SK-N-MC (cell line): ENCODE measurements at regions not wholly inside any gene's neighbourhood (a gene's known extent, or its start where the extent isn't known, plus 50 kb on each side); places are given as distances from the start of the nearest gene placed in this dataset.

Experiments used
- DNase-seq: peaks from one replicate; pipeline ENCODE4 v3.0.0-alpha.2; 2011; ENCODE audit warnings: low read depth, low spot score
- H3K27ac ChIP-seq: fragments of 200-600 bp; sonication (generic); 2 replicates; pipeline ENCODE4 v1.5.1; 2016; ENCODE audit warnings: mixed run types
- H3K36me3 ChIP-seq: fragments of 200-600 bp; sonication (generic); 2 replicates; pipeline ENCODE4 v1.6.1; 2017; ENCODE audit warnings: antibody characterized with exemption, low read length, mixed read lengths; ENCODE audit not compliant: insufficient read depth
- H3K4me3 ChIP-seq: fragments of 200-600 bp; sonication (generic); 2 replicates; pipeline ENCODE4 v1.5.1; 2016
- H3K9ac ChIP-seq: fragments of 200-600 bp; sonication (generic); 2 replicates; pipeline ENCODE4 v1.8.0; 2017; ENCODE audit warnings: mixed run types, mixed read lengths; ENCODE audit not compliant: insufficient read length
- H3K9me3 ChIP-seq: fragments of 200-600 bp; sonication (generic); 2 replicates; pipeline ENCODE4 v1.6.1; 2017; ENCODE audit warnings: low read depth, mild to moderate bottlenecking, antibody characterized with exemption, low read length, moderate library complexity, mixed read lengths
- EZH2 ChIP-seq: fragments of 200-600 bp; sonication (generic); IDR thresholded peaks from one replicate; pipeline ENCODE4 v1.6.1; 2017; ENCODE audit warnings: antibody characterized with exemption
- FOXP2 ChIP-seq: optimal IDR thresholded peaks from 2 replicates; pipeline ENCODE3; 2011; ENCODE audit warnings: mild to moderate bottlenecking, moderate library complexity; ENCODE audit not compliant: insufficient read depth; ENCODE audit errors: extremely low read length, control extremely low read depth
- POLR2AphosphoS5 ChIP-seq: IDR thresholded peaks from 2 replicates; pipeline ENCODE4 v1.6.1; 2012; ENCODE audit warnings: mild to moderate bottlenecking, low read depth, low read length, borderline replicate concordance

DNA sequence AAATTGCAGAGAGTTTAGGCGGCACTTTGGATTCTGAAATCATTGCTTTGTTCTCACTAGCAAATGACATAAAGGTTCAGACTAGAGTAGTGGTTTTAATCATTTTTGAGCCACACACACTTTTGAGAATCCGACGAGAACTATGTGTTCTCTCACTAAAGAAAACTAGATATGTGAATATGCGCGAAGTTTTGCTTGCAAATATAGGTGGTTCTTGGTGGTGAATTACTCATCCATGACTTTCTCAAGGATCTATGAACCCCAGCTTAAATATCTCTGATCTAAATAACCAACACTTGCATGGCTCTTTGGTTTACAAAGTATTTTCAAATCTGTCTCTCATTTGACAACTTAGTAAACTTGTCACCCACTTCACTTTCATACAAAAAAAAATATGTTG is 54.8 kb downstream of the NOG start:
- Histone ChIP-seq H3K4me3 (no peak overlapping the region), H3K36me3 (no peaks in the 10 kb centered on the region), H3K27ac (no peak overlapping the region), H3K9ac (no peak overlapping the region), H3K9me3 (no peaks in the 10 kb centered on the region)
- TF ChIP-seq POLR2AphosphoS5, result no peak
- no peak for TF ChIP-seq FOXP2
- TF ChIP-seq EZH2, result no peak
- DNase-seq, result no peak

DNA sequence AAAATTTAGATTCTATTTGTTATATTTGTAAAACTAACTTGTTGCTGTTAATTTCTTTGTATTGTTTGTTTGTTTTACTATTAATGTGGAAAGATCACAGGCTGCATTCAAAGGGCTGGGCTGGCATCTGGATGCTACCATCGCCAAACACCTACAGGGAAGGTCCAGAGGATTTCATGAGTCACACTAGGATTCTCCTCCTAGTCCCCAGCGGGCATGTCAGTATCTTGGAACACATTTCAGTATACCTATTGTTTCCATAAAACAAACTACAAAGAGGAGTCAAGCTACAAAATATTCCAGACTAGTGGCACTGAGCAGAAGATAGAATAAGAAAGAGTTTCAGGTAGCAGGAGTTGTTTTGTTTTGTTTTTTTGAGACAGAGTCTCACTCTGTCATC is 55.3 kb downstream of the NOG start:
- TF ChIP-seq FOXP2 (no peak), EZH2 (no peak), POLR2AphosphoS5 (no peak)
- H3K36me3 ChIP-seq, result no peaks in the 10 kb centered on the region
- no peak overlapping the region for H3K4me3 ChIP-seq
- H3K27ac ChIP-seq, result no peak overlapping the region
- no peak overlapping the region for H3K9ac ChIP-seq
- DNase-seq, result no peak
- no peaks in the 10 kb centered on the region for H3K9me3 ChIP-seq

DNA sequence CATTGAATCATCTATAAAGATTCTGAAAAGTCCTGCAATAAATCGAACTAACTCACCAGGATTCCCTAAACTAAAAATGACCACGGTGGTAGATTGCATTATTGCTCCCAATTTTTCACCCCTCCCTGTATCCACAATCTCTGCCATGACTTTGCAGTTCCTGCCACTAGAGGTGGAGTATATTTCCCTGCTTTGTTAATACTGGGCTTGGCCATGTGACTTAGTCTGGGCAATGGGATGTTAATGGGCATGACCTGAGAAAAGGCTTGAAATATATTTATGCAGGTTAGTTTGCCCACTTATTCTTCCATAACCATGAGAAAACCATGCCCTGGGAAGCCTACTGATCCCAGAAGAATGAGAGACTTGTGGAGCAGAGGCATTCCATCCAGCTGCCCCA is 59.1 kb downstream of the NOG start:
- TF ChIP-seq POLR2AphosphoS5 (no peak), FOXP2 (no peak), EZH2 (no peak)
- H3K27ac ChIP-seq, result no peak overlapping the region
- H3K36me3 ChIP-seq, result no peaks in the 10 kb centered on the region
- DNase-seq, result no peak
- no peaks in the 10 kb centered on the region for H3K9me3 ChIP-seq
- H3K9ac ChIP-seq, result no peak overlapping the region
- H3K4me3 ChIP-seq, result no peak overlapping the region

DNA sequence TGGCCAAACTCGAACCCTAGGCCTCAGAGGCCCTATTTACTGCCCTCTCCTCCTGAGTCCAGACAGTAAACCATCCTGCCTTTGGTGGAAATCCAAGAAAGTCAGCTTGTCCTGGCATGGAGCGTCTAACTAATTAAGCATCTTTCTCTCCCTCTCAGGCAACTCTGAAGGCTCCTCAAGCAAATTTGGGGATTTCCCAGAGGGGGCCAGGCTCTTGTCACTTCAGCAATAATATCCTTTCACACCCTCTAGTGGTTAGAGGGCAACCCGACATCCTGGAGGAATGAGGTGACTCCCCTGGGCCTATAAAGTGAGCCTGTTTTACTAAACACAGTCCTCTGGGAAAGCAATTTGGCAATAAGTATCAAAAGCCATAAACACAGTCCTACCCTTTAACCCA is 60.4 kb downstream of the NOG start:
- Histone ChIP-seq H3K9ac (no peak overlapping the region), H3K9me3 (no peaks in the 10 kb centered on the region), H3K36me3 (no peaks in the 10 kb centered on the region), H3K27ac (no peak overlapping the region), H3K4me3 (no peak overlapping the region)
- peak; percentile 22 for DNase-seq
- TF ChIP-seq FOXP2 (no peak), POLR2AphosphoS5 (no peak), EZH2 (no peak)

DNA sequence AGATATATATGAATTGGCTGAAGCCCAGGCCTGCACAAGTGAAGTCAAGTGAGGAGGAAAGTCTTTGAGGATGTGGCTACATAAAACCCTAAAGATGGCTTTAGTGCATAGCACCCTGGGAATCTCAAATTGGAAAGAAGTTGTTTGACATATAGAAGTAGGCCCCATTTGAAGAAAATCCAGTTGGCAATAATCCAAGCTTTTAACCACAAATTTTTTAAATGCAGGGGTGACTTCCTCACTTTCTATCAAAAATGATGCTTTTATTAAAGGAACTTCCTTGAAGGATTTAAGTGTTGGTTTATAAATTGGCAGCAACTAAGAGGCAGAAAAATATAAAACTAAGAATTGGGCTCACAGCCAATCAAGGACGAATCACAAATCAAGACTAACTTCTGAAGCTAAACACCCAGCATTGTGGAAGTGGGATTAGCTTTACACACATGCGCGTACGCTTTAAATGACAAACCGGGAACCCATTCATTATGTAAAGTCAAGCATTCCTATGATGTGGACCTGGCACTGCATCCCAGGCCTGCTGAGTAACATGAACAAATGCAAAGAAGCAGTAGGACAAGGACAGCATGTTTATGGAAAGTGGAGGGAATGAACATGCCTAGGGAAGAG is 63.3 kb downstream of the NOG start:
- H3K36me3 ChIP-seq, result no peaks in the 10 kb centered on the region
- no peak overlapping the region for H3K9ac ChIP-seq
- no peaks in the 10 kb centered on the region for H3K9me3 ChIP-seq
- no peak overlapping the region for H3K4me3 ChIP-seq
- H3K27ac ChIP-seq, result no peak overlapping the region
- DNase-seq, result no peak
- TF ChIP-seq EZH2, result no peak
- TF ChIP-seq FOXP2, result no peak
- TF ChIP-seq POLR2AphosphoS5, result no peak

DNA sequence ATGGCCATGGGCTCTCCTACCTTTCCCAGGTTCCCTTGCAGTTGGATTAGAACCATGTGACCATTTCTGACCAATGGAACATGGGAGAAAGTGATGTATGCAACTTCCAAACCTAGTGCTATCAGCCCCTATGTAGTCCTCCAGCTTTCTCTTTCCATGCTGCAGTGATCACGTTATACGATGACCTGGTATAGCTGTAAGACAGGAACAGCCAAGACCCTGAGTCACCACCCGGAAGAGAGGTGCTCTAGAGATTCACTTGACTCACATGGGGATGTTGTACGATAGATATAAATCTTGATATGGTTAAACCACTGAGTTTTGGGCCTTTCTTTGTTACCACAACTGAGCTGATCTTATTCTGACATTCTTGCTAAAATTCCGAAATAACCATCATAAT is 65.1 kb downstream of the NOG start:
- H3K27ac ChIP-seq, result no peak overlapping the region
- no peaks in the 10 kb centered on the region for H3K36me3 ChIP-seq
- H3K9me3 ChIP-seq, result no peaks in the 10 kb centered on the region
- no peak for DNase-seq
- no peak overlapping the region for H3K4me3 ChIP-seq
- H3K9ac ChIP-seq, result no peak overlapping the region
- TF ChIP-seq FOXP2 (no peak), POLR2AphosphoS5 (no peak), EZH2 (no peak)

DNA sequence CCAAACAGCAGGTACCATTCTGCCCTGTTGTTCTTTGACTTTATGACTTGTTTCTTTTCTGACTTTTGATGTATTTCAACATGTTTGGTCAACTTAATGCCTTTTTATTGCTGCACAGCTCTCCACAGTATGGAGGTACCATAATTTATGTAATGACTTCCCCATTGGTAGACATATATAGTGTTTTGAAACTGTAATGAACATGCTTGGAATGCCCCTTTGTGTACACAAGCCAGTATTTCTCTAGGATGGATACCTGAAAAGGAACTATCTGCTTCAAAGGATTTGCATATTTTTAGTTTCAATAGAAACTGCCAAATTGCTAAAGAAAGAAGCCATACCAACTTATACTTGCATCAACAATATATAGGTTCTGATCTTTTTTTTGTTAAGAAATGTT is 66.1 kb downstream of the NOG start:
- TF ChIP-seq EZH2, result no peak
- TF ChIP-seq POLR2AphosphoS5, result no peak
- no peak for TF ChIP-seq FOXP2
- no peak overlapping the region for H3K9ac ChIP-seq
- H3K4me3 ChIP-seq, result no peak overlapping the region

DNA sequence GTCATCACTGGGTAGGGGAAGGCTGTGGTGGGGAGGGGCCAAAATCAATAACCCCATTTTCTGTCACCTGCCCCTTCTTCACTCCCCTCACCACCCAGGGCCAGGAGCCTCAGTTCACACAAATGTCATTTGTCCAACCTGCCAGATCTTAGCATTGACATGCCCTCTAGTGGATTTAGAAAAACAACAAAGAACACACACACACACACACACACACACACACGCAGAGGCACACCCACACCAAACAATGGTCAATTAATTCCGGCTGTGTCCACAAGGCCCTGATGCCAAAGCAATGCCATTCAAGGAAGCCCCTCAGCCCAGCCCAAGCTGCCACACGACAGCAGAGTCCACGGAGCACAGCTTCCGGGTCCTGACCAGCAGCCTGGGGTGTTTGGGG is 68.4 kb downstream of the NOG start:
- H3K9me3 ChIP-seq, result no peaks in the 10 kb centered on the region
- no peak overlapping the region for H3K27ac ChIP-seq
- TF ChIP-seq FOXP2 (no peak), EZH2 (no peak), POLR2AphosphoS5 (no peak)
- H3K9ac ChIP-seq, result no peak overlapping the region
- no peaks in the 10 kb centered on the region for H3K36me3 ChIP-seq
- no peak for DNase-seq
- H3K4me3 ChIP-seq, result no peak overlapping the region

More for the DNA sequence above, 66.1 kb downstream of the NOG start:
- no peak overlapping the region for H3K27ac ChIP-seq
- DNase-seq, result no peak
- H3K9me3 ChIP-seq, result no peaks in the 10 kb centered on the region
- H3K36me3 ChIP-seq, result no peaks in the 10 kb centered on the region

DNA sequence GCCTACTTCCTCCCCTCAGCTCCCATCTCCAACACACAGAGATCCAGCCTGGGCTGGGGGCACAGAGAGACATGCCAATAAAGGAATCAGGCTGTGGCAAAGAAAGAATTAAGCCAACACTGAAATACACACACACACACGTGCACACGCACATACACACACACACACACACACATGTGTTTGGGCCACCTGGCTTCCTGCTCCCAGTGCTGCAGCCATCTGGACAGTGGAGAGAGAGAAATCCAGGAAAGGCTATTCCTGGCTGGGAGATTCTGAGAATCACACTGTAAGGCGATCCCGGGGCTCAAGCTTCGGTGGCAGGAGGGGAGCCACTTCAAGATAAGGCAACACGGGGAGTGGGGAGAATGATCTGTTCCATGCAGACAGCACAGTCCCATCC is 72.4 kb downstream of the NOG start:
- H3K4me3 ChIP-seq, result no peak overlapping the region
- H3K36me3 ChIP-seq, result no peaks in the 10 kb centered on the region
- no peak overlapping the region for H3K9ac ChIP-seq
- DNase-seq, result no peak
- H3K27ac ChIP-seq, result no peak overlapping the region
- no peak for TF ChIP-seq FOXP2
- no peak for TF ChIP-seq POLR2AphosphoS5
- TF ChIP-seq EZH2, result no peak
- no peaks in the 10 kb centered on the region for H3K9me3 ChIP-seq
